Progenitor cell of endocrine pancreas (in vitro differentiated cells): ENCODE measurements at regions not wholly inside any gene's neighbourhood (a gene's known extent, or its start where the extent isn't known, plus 50 kb on each side); places are given as distances from the start of the nearest gene placed in this dataset.

Experiments
- DNase-seq: peaks from one replicate; pipeline ENCODE4 v3.0.0; 2021; ENCODE audit warnings: low spot score; ENCODE audit not compliant: unreplicated experiment
- H3K27ac Mint-ChIP-seq: 2 replicates; pipeline ENCODE4 v1.8.0; 2021; ENCODE audit warnings: mild to moderate bottlenecking, moderate library complexity, mixed read lengths
- H3K27me3 Mint-ChIP-seq: 2 replicates; pipeline ENCODE4 v1.8.0; 2021; ENCODE audit warnings: mixed read lengths
- H3K36me3 Mint-ChIP-seq: 2 replicates; pipeline ENCODE4 v1.8.0; 2022; ENCODE audit warnings: mixed read lengths; ENCODE audit not compliant: insufficient read depth
- H3K4me1 Mint-ChIP-seq: 2 replicates; pipeline ENCODE4 v1.8.0; 2021; ENCODE audit warnings: low read depth, mixed read lengths
- H3K4me3 Mint-ChIP-seq: 2 replicates; pipeline ENCODE4 v1.8.0; 2021; ENCODE audit warnings: low read depth, mild to moderate bottlenecking, moderate library complexity, mixed read lengths
- H3K9me3 Mint-ChIP-seq: 2 replicates; pipeline ENCODE4 v1.8.0; 2021; ENCODE audit warnings: low read depth, mixed read lengths
- TF ChIP-seq, protein P1 (sequence below): fragments of 200-600 bp; sonication (generic); IDR thresholded peaks from one replicate; pipeline ENCODE4 v1.5.0; 2021; ENCODE audit warnings: antibody characterized with exemption, mild to moderate bottlenecking; ENCODE audit not compliant: unreplicated experiment

DNA sequence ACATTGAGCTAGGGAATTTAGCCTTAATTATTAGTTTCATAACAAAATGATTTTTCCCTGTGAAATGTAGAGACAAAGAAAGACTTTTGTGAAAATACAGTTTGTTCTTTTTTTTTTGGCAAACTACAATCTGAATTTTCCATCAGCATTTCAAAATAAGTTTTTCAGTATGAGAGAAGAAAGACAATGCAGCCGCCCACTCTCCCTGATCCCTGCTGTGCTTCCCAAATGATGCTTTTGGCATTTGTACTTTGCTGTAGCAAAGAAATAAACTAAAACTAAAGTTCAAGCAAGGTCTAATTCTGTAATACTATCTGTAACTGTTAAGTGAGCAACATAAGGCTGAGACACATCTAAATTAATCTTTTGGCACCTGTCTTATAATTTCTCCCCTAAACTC is 782.2 kb downstream of the VGLL3 start:
- Mint-ChIP-seq H3K27ac (no peak overlapping the region), H3K27me3 (no peaks in the 10 kb centered on the region), H3K36me3 (no peaks in the 10 kb centered on the region), H3K4me1 (no peaks in the 10 kb centered on the region), H3K4me3 (no peak overlapping the region), H3K9me3 (no peaks in the 10 kb centered on the region)
- DNase-seq: no peak
- TF ChIP-seq, protein P1, sequence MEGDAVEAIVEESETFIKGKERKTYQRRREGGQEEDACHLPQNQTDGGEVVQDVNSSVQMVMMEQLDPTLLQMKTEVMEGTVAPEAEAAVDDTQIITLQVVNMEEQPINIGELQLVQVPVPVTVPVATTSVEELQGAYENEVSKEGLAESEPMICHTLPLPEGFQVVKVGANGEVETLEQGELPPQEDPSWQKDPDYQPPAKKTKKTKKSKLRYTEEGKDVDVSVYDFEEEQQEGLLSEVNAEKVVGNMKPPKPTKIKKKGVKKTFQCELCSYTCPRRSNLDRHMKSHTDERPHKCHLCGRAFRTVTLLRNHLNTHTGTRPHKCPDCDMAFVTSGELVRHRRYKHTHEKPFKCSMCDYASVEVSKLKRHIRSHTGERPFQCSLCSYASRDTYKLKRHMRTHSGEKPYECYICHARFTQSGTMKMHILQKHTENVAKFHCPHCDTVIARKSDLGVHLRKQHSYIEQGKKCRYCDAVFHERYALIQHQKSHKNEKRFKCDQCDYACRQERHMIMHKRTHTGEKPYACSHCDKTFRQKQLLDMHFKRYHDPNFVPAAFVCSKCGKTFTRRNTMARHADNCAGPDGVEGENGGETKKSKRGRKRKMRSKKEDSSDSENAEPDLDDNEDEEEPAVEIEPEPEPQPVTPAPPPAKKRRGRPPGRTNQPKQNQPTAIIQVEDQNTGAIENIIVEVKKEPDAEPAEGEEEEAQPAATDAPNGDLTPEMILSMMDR: no peak

DNA sequence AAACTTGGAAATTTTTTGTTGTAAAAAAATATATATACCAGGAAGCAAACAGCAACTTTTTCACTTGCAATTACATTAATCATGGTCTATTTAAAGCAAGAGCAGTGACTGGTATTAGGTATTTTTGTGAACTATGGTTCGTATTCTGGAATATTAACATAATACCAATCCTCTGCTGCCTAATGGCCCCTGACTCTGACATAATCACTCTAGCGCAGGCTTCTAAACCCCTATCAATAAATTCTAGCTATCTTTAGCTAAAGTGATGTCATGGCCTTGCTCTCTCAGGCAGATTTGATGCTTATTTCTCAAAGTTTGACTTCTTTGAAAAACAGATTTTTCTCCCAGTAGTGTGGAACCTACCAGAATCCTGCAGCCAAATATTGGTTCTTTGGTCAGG is 808.3 kb downstream of the VGLL3 start:
- Mint-ChIP-seq H3K4me3 (no peak overlapping the region), H3K9me3 (peaks cover 13% of the 10 kb centered on the region), H3K27ac (no peak overlapping the region), H3K36me3 (no peaks in the 10 kb centered on the region), H3K4me1 (peaks cover 33% of the 10 kb centered on the region), H3K27me3 (no peaks in the 10 kb centered on the region)
- TF ChIP-seq, protein P1: no peak
- no peak for DNase-seq

DNA sequence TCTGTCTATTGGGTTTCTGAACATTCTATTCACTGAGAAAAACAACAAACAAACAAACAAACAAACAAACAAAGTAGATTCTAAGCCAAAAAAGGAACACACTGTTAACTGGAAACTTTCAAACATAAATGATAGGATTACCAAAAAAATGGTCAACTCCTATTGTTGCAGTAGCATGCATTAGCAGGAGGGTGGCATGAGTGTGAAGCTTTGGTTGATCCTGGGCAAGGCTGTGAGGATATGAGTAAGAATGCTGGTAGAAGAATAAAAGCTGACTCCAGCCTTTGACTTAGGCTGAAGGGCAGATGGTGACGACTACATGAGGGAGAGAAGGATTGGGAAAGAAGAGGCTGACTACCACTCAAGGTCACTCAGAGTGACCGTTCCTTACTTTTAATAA is 810.3 kb downstream of the VGLL3 start:
- Mint-ChIP-seq H3K27ac (no peak overlapping the region), H3K4me1 (peaks cover 43% of the 10 kb centered on the region), H3K4me3 (no peak overlapping the region), H3K9me3 (peaks cover 4% of the 10 kb centered on the region), H3K27me3 (no peaks in the 10 kb centered on the region), H3K36me3 (no peaks in the 10 kb centered on the region)
- no peak for DNase-seq
- TF ChIP-seq, protein P1: peak; percentile 33

DNA sequence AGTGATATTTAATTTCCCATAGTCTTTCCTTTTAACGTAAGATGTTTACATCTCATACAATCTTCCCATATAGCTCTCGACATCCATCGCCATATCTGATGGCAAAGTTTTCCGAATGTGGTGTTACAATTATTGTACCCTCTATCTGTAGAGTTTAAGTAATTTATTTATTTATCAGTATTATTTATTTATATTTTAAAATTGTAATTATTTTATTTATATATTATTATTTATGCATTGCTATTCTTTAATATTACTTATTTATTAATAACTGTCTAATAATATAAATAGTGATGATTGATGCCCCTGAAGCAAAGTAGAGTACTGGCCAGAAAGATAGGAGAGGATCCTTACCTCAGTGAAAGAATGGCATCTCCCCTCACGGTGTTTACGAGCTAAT is 812.9 kb downstream of the VGLL3 start:
- Mint-ChIP-seq H3K27ac (no peak overlapping the region), H3K27me3 (no peaks in the 10 kb centered on the region), H3K4me3 (no peak overlapping the region), H3K9me3 (no peaks in the 10 kb centered on the region), H3K36me3 (no peaks in the 10 kb centered on the region), H3K4me1 (peaks cover 57% of the 10 kb centered on the region)
- TF ChIP-seq, protein P1: no peak
- DNase-seq: no peak

DNA sequence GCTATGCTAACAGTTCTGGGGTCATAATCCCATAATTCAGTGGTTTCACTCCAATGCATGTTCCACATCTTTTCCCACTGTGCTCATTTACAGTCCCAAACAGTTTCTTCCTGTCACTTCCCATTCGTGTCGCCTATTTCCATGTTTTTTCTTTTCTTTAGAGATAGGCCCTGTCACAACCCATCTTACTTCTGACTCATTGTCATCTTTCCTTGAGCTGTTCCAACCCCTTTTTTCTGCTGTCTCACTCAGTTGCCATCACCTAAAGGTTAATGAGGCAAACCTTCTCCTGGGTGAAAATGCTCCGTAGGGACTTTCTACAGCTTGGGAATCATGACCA is 814.5 kb downstream of the VGLL3 start:
- H3K27ac Mint-ChIP-seq: no peak overlapping the region
- no peaks in the 10 kb centered on the region for H3K36me3 Mint-ChIP-seq
- TF ChIP-seq, protein P1: no peak
- H3K9me3 Mint-ChIP-seq: no peaks in the 10 kb centered on the region
- no peaks in the 10 kb centered on the region for H3K27me3 Mint-ChIP-seq
- DNase-seq: no peak
- no peak overlapping the region for H3K4me3 Mint-ChIP-seq
- peaks cover 52% of the 10 kb centered on the region for H3K4me1 Mint-ChIP-seq
